ENCODE measurements at regions not wholly inside any gene's neighbourhood (a gene's known extent, or its start where the extent isn't known, plus 50 kb on each side); places are given as distances from the start of the nearest gene placed in this dataset.
"Not testable (repeated sequence)": the region's sequence is repeated elsewhere in the genome, so short reads cannot be mapped to it uniquely, and the experiment has no call there.

GRCh38 chr6:137309078-137309762 is 90.0 kb upstream of the IFNGR1 start:
- peak; percentile 24 for DNase-seq (ENCODE audit: low spot score)

GRCh38 chr6:137307163-137307854 is 88.1 kb upstream of the IFNGR1 start:
- no peak for DNase-seq (ENCODE audit: low spot score)

- DNase-seq (ENCODE audit: low spot score) = no peak
Measured at GRCh38 chr6:137305691-137306090, 86.5 kb upstream of the IFNGR1 start.

- DNase-seq (ENCODE audit: low spot score) = no peak
Measured at GRCh38 chr6:137304020-137304780, 85.0 kb upstream of the IFNGR1 start.

- no peak for DNase-seq (ENCODE audit: low spot score)
Measured at GRCh38 chr6:137303441-137303840, 84.3 kb upstream of the IFNGR1 start.

- no peak for DNase-seq (ENCODE audit: low spot score)
Measured at GRCh38 chr6:137299681-137300080, 80.5 kb upstream of the IFNGR1 start.

- no peak for DNase-seq (ENCODE audit: low spot score)
Measured at GRCh38 chr6:137297887-137298286, 78.7 kb upstream of the IFNGR1 start.

- not testable (repeated sequence) for DNase-seq (ENCODE audit: low spot score)
Measured at GRCh38 chr6:137292326-137292725, 73.1 kb upstream of the IFNGR1 start.

GRCh38 chr6:137291441-137291840 is 72.3 kb upstream of the IFNGR1 start:
- DNase-seq (ENCODE audit: low spot score) = peak; percentile 10

GRCh38 chr6:137290601-137291261 is 71.5 kb upstream of the IFNGR1 start:
- no peak for DNase-seq (ENCODE audit: low spot score)

- no peak for DNase-seq (ENCODE audit: low spot score)
Measured at GRCh38 chr6:137286916-137287315, 67.7 kb upstream of the IFNGR1 start.

- DNase-seq (ENCODE audit: low spot score) = no peak
Measured at GRCh38 chr6:137286368-137286767, 67.2 kb upstream of the IFNGR1 start.

GRCh38 chr6:137284811-137285110 is 65.6 kb upstream of the IFNGR1 start:
- no peak for DNase-seq (ENCODE audit: low spot score)

GRCh38 chr6:137283940-137284810 is 65.0 kb upstream of the IFNGR1 start:
- DNase-seq (ENCODE audit: low spot score) = no peak

- DNase-seq (ENCODE audit: low spot score) = no peak
Measured at GRCh38 chr6:137283080-137283479, 63.9 kb upstream of the IFNGR1 start.

- DNase-seq (ENCODE audit: low spot score) = no peak
Measured at GRCh38 chr6:137282254-137282653, 63.1 kb upstream of the IFNGR1 start.

GRCh38 chr6:137279279-137279678 is 60.1 kb upstream of the IFNGR1 start:
- DNase-seq (ENCODE audit: low spot score) = not testable (repeated sequence)

- no peak for DNase-seq (ENCODE audit: low spot score)
Measured at GRCh38 chr6:137277971-137278637, 58.9 kb upstream of the IFNGR1 start.

- no peak for DNase-seq (ENCODE audit: low spot score)
Measured at GRCh38 chr6:137272403-137272802, 53.2 kb upstream of the IFNGR1 start.

GRCh38 chr6:137271245-137272183 is 52.3 kb upstream of the IFNGR1 start:
- peak; percentile 56 for DNase-seq (ENCODE audit: low spot score)

All from CD4-positive, alpha-beta T cell treated with Interleukin-2 at 100 ng/mL for 4 hours (primary cell).